Panc1 (cell line): ENCODE measurements at regions not wholly inside any gene's neighbourhood (a gene's known extent, or its start where the extent isn't known, plus 50 kb on each side); places are given as distances from the start of the nearest gene placed in this dataset.
A peak's percentile ranks its signal among the peaks of the same experiment; 100 is the strongest.

Experiments used
- CTCF ChIP-seq: fragments of 450-650 bp; IDR thresholded peaks from 2 replicates; pipeline ENCODE4 v1.5.1; 2017; ENCODE audit warnings: mild to moderate bottlenecking
- POLR2AphosphoS5 ChIP-seq: IDR thresholded peaks from 2 replicates; pipeline ENCODE4 v1.6.1; 2012; ENCODE audit warnings: mild to moderate bottlenecking, low read depth, low read length, moderate library complexity
- REST ChIP-seq, 2 experiments: IDR thresholded peaks; 2 replicates each; pipeline ENCODE4 v1.6.1; 2011 to 2012; ENCODE audit warnings: low read depth in 2 of 2, control low read depth in 1 of 2, low read length in 1 of 2, mild to moderate bottlenecking in 1 of 2, moderate library complexity in 1 of 2; ENCODE audit not compliant: insufficient read depth in 1 of 2
- SIN3A ChIP-seq: IDR thresholded peaks from 2 replicates; pipeline ENCODE4 v1.6.1; 2012; ENCODE audit warnings: low read depth, mild to moderate bottlenecking, low read length, moderate library complexity, borderline replicate concordance; ENCODE audit not compliant: insufficient read depth
- TCF7L2 ChIP-seq: IDR thresholded peaks from 2 replicates; pipeline ENCODE4 v1.6.1; 2011; ENCODE audit warnings: mild to moderate bottlenecking, low read depth, low read length, inconsistent platforms

DNA sequence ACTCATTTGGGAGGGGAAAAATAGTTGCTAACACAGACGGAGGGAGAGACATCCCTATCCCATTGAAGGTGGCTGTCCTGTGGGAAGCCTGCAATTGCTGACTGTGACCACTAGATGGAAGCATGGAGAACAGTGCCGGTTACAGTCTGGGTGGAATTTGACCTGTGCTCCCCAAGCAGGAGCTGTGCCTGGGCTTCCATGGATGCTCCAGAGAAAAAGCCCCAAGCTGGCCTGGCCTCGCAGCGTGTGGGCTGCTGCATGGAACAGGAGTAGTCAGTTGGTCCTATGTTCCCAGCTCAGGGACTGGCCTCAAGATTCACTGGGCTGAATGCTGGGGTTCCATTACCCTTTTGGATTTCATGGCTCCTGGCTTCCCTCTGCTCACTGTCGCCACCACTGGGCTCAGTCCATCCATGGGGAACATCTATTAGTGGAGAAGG is 116.3 kb upstream of the CHD6 start:
- TF ChIP-seq CTCF (peak; percentile 93), REST (IDR thresholded peaks at IDR 0.05; ENCODE audit: insufficient read depth in 1 of 2, low read depth in 2 of 2, low read length in 1 of 2) (no peak), POLR2AphosphoS5 (no peak), SIN3A (no peak), TCF7L2 (no peak)
